GM18870 (cell line): ENCODE measurements at regions not wholly inside any gene's neighbourhood (a gene's known extent, or its start where the extent isn't known, plus 50 kb on each side); places are given as distances from the start of the nearest gene placed in this dataset.
"Not testable (repeated sequence)": the region's sequence is repeated elsewhere in the genome, so short reads cannot be mapped to it uniquely, and the experiment has no call there.

Experiments
- ATAC-seq: cut with Tn5 transposase; IDR thresholded peaks from one replicate; pipeline ENCODE4 v1.9.1; 2021; ENCODE audit warnings: moderate library complexity; ENCODE audit not compliant: unreplicated experiment

DNA sequence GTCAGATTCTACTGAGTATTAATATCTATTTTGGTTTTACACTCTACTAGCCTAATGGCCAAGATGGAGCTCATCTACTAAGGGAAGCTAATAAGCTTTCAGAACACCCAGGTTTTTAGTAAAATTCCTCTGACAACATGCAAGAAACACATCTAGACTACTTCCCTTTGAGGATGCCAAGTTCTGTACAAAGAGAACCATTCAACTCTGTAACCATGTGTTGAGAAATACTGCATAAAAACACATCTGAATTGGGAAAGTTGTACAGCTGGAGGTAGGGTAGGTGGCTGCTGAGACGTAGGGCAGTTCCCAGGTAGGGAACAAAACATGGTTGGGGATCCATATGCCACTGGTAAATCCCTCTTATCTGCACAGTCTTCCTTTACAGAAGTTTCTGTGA lies 66.2 kb downstream of the SC5D start:
- ATAC-seq = no peak

DNA sequence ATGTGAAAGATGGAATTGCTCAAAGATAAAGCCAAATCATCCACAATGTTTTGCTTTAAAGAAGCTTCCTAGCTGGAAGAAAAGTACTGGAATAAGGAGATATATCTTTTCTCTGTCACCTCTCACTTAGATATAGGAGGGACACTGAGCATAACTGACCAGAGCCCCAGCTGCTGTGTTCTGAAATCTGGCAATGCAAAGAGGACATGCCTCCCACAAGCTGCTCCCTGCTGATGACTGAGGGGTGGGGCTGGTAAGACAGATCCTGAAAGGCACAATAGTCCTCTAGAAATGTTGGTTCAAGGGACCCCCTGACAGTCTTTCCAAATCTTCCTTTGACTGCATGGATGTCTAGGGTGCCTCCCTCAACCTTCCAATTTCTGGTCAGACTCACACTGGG lies 67.0 kb downstream of the SC5D start:
- ATAC-seq = no peak

DNA sequence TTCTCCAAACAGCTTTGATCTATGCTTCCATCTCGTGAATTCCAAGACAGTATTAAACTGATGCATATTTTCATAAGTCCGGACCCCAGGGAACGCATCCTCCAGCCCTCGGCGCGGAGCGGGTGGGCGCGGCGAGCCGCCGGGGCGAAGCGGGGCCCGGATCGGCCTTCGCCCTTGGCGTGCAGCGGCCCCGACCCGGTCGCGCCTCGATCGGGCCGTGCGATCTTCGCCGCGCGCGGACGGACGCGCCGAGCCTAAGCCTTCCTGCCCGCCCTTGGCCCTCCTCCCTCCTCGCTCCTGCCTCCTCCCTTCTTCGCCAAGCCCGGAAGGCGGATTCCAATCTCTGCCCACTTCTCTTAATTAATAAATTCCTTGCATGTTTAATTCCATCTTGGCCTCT lies 70.4 kb downstream of the SC5D start:
- not testable (repeated sequence) for ATAC-seq

GRCh38 chr11:121365304-121365703 lies 72.7 kb downstream of the SC5D start:
- no peak for ATAC-seq

GRCh38 chr11:121366038-121366437 lies 73.5 kb downstream of the SC5D start:
- no peak for ATAC-seq

DNA sequence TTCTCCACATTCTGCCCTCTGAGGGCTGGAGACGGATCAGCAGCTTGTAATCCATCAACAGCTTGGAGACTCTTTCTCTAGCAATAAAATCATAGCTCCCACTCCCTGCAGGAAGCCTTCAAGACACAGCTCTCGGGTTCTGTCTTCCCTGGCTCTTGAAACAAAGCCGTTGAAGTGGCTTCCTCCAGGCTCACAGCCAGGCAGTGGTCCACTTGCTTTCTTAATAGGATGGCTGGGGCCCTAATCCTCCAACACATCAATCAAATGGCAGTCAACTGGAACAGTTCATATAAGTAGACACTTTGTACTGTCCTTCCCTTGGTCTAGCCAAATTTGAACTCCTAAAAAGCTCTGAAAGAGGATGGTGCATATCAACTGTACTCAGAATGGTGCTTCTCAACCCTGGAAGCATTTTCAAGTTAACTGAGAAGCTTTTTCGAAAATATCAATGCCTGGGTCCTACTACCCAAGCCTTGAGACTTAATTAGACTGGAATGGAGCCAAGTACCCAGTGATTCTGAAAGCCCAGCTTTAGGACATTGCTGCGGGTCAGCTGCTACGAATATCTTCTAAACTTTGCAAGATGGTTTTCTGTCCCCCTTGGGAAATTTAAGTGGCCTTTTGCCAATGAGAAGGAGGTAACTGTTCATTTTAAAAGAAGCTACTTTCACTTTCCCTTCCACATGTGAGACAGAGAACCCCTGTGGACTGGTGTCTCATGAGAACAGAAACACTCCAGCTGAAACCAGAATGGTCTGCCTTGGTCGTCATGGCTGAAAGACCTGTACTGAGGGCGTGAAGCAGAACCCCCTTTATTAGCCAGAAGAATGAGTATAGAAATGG lies 74.7 kb downstream of the SC5D start:
- peak; percentile 88 for ATAC-seq

- ATAC-seq = no peak
Observed at GRCh38 chr11:121367844-121368225, 75.3 kb downstream of the SC5D start.

GRCh38 chr11:121368364-121369240 lies 76.0 kb downstream of the SC5D start:
- ATAC-seq = no peak

- no peak for ATAC-seq
Observed at GRCh38 chr11:121369366-121369765, 76.8 kb downstream of the SC5D start.

DNA sequence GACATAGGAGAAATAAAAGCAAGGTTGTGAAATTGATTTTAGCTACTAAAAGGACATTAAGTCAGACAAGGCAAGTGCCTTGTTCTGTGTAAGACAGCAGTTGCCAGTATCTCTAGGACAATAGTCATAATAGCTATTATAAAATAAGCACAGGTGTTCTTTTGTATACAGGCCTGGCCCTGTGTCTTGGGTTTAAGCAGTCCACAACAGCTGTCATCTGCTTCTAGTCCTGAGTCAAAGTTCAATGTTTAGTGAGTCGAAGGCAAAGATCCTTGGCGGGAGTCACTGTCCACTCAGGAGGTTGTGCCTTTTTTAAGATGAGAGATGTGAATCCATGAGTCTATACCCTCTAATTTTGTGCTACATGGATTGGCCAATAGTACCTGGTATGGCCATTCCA lies 79.5 kb downstream of the SC5D start:
- ATAC-seq = no peak

- ATAC-seq = peak; percentile 87
Observed at GRCh38 chr11:121372671-121373429, 79.3 kb upstream of the SORL1 start.

DNA sequence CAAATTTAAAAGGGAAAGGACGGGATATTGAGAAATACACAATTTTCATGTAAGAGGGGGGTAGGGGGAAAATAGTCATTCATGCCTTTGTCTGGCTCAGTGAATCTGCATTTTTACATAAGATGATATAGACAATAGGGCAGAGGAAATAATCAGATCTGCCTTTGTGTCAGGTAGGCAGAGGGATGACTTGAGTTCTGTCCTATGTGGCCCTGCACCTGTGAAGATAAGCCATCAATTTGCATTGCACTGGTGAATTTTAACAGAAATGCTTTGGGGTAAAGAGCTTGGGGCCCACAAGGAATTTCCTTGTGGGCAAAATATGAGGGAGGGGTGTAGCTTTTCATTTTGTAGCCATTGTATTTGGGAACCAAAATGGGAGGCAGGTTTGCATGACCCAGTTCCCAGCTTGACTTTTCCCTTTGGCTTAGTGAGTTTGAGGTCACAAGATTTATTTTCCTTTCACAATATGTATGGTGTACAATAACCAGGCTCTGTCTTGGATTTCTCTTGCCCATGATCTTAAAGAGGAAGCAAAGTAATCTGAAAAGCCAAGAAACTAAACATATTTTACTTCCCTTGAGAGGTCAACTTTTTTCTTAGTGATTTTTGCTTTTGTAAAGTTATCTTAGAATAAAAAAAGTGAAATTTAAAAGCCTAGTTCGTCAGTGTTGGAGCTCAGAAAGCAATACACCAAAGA lies 77.7 kb upstream of the SORL1 start:
- no peak for ATAC-seq

- ATAC-seq = no peak
Observed at GRCh38 chr11:121376130-121376529, 76.0 kb upstream of the SORL1 start.

GRCh38 chr11:121379145-121379810 lies 72.8 kb upstream of the SORL1 start:
- not testable (repeated sequence) for ATAC-seq

DNA sequence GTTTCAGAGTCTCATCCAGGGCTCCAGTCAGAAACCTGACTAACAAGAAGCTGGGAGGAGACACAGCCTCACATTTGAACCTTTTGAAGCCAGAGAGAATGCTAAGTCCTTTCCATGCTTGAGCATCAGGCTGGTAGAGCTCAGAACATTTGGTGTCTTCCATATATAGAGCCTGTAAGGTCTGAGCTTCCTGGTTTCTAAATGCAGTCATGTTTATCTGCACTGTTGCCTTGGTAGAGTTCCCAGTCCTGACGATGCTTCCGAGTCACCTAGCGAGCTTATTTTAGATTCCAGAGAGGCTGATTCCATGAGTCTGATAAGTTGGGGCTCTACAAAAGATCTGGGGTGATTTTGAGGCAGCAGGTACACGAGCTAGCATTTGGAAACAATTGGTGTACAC lies 68.4 kb upstream of the SORL1 start:
- no peak for ATAC-seq

DNA sequence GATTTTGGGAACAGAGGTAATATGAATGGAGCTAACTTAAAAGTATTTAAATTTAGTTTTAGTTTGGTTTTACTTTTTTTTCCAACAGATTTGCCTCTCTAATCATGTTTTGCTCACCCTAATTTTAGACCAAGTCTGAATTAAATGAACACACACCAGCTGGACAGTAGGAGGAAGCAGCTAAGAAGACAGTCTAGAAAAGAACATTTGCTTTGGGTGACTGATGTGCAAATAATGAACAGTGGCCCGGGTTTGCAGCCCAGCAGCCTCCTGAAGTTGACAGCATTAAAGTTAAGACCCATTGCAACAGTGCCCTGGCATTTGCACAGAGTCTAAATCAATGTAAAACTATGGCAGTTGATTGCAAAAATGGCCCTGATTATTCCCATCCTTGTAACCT lies 66.4 kb upstream of the SORL1 start:
- no peak for ATAC-seq
